Neuronal stem cell (in vitro differentiated cells): ENCODE measurements at regions not wholly inside any gene's neighbourhood (a gene's known extent, or its start where the extent isn't known, plus 50 kb on each side); places are given as distances from the start of the nearest gene placed in this dataset.

Experiments
- DNase-seq: peaks from one replicate; pipeline ENCODE4 v3.0.0-alpha.2; 2013; ENCODE audit warnings: low spot score
- H2AFZ ChIP-seq: one replicate; pipeline ENCODE4 v1.6.1; 2013; ENCODE audit warnings: mild to moderate bottlenecking, low read length, inconsistent platforms
- H2AK5ac ChIP-seq: 2 replicates; pipeline ENCODE4 v1.6.1; 2013; ENCODE audit warnings: low read depth, mild to moderate bottlenecking, inconsistent platforms, low read length, moderate library complexity, mixed read lengths
- H2BK120ac ChIP-seq: 2 replicates; pipeline ENCODE4 v1.6.1; 2013; ENCODE audit warnings: low read depth, mild to moderate bottlenecking, inconsistent platforms, low read length, moderate library complexity, mixed read lengths
- H2BK12ac ChIP-seq: one replicate; pipeline ENCODE4 v1.6.1; 2013; ENCODE audit warnings: low read length, inconsistent platforms
- H2BK15ac ChIP-seq: 2 replicates; pipeline ENCODE4 v1.6.1; 2013; ENCODE audit warnings: mild to moderate bottlenecking, low read length, inconsistent platforms, mixed read lengths
- H2BK5ac ChIP-seq: one replicate; pipeline ENCODE4 v1.6.1; 2013; ENCODE audit warnings: inconsistent platforms, mild to moderate bottlenecking, low read length, moderate library complexity
- H3K14ac ChIP-seq: one replicate; pipeline ENCODE4 v1.6.1; 2013; ENCODE audit warnings: low read length, inconsistent platforms
- H3K18ac ChIP-seq: 2 replicates; pipeline ENCODE4 v1.6.1; 2013; ENCODE audit warnings: low read length, inconsistent platforms
- H3K23ac ChIP-seq: 2 replicates; pipeline ENCODE4 v1.6.1; 2013; ENCODE audit warnings: low read depth, mild to moderate bottlenecking, mixed read lengths, low read length, inconsistent platforms; ENCODE audit not compliant: poor library complexity
- H3K27ac ChIP-seq: replicated peaks from 3 replicates; pipeline ENCODE4 v1.5.1; 2013; ENCODE audit warnings: low read length, inconsistent platforms
- H3K27me3 ChIP-seq, 3 experiments: 2 replicates each; pipeline ENCODE4 v1.6.1; 2013; ENCODE audit warnings: low read length in 3 of 3, mild to moderate bottlenecking in 2 of 3, inconsistent platforms in 1 of 3, low read depth in 1 of 3, mixed read lengths in 1 of 3, moderate library complexity in 1 of 3; ENCODE audit not compliant: control insufficient read depth in 3 of 3, insufficient read depth in 3 of 3
- H3K36me3 ChIP-seq, 2 donors: replicated peaks in 1 of 2; 2 replicates each; pipeline ENCODE4 v1.6.1; 2013; ENCODE audit warnings: low read length in 2 of 2; ENCODE audit not compliant: control insufficient read depth in 2 of 2, insufficient read depth in 2 of 2
- H3K4ac ChIP-seq: 2 replicates; pipeline ENCODE4 v1.6.1; 2013; ENCODE audit warnings: inconsistent platforms, mild to moderate bottlenecking, low read length, moderate library complexity
- H3K4me1 ChIP-seq, 2 donors: 1 replicate in 1 of 2; 2 replicates in 1 of 2; pipeline ENCODE4 v1.6.1; 2013; ENCODE audit warnings: low read length in 2 of 2, low read depth in 1 of 2; ENCODE audit not compliant: control insufficient read depth in 2 of 2, insufficient read depth in 1 of 2
- H3K4me2 ChIP-seq: one replicate; pipeline ENCODE4 v1.6.1; 2013; ENCODE audit warnings: mild to moderate bottlenecking, low read length, inconsistent platforms; ENCODE audit not compliant: insufficient read depth, poor library complexity, severe bottlenecking
- H3K4me3 ChIP-seq, 2 donors: 2 replicates each; pipeline ENCODE4 v1.5.1; 2013; ENCODE audit warnings: low read length in 2 of 2, mild to moderate bottlenecking in 2 of 2, inconsistent platforms in 1 of 2, moderate library complexity in 1 of 2
- H3K79me1 ChIP-seq: one replicate; pipeline ENCODE4 v1.6.1; 2013; ENCODE audit warnings: low read depth, mild to moderate bottlenecking, inconsistent platforms, low read length, moderate library complexity
- H3K9ac ChIP-seq: one replicate; pipeline ENCODE4 v1.6.1; 2013; ENCODE audit warnings: mild to moderate bottlenecking, low read depth, low read length, inconsistent platforms; ENCODE audit not compliant: poor library complexity
- H3K9me3 ChIP-seq, 2 donors: replicated peaks in 1 of 2; 2 replicates each; pipeline versions ENCODE3 to v1.6.1; 2013; ENCODE audit warnings: low read length in 2 of 2, mild to moderate bottlenecking in 2 of 2, inconsistent platforms in 1 of 2, low read depth in 1 of 2, mixed read lengths in 1 of 2, moderate library complexity in 1 of 2; ENCODE audit not compliant: control insufficient read depth in 2 of 2, insufficient read depth in 1 of 2
- H4K8ac ChIP-seq: one replicate; pipeline ENCODE4 v1.6.1; 2013; ENCODE audit warnings: low read depth, mild to moderate bottlenecking, inconsistent platforms, low read length, moderate library complexity
- H4K91ac ChIP-seq: one replicate; pipeline ENCODE4 v1.6.1; 2013; ENCODE audit warnings: low read length, low read depth, mild to moderate bottlenecking, inconsistent platforms; ENCODE audit not compliant: poor library complexity
- WGBS, 2 donors: extraction: QIAGEN DNeasy Blood & Tissue Kit; methylation state at CpG; one replicate each; pipeline ENCODE4 v1.1.7; 2013; ENCODE audit warnings: missing lambda C conversion rate in 2 of 2, mixed read lengths in 1 of 2; ENCODE audit not compliant: insufficient read length in 2 of 2, insufficient replicate concordance in 1 of 2; ENCODE audit errors: extremely low coverage in 2 of 2; 5-methylcytosine and 5-hydroxymethylcytosine counted together

GRCh38 chr1:222243902-222244301 is 304.0 kb downstream of the HHIPL2 start:
- H3K18ac ChIP-seq: no peak overlapping the region
- H3K4ac ChIP-seq: no peak overlapping the region
- no peak overlapping the region for H3K14ac ChIP-seq

GRCh38 chr1:222242492-222242891 is 305.4 kb downstream of the HHIPL2 start:
- Histone ChIP-seq H3K27me3 (no peaks in the 10 kb centered on the region), H2AFZ (no peak overlapping the region), H3K36me3 (no peaks in the 10 kb centered on the region), H2AK5ac (no peak overlapping the region), H4K8ac (no peak overlapping the region), H3K14ac (no peak overlapping the region), H2BK12ac (no peak overlapping the region), H3K4ac (no peak overlapping the region), H2BK120ac (no peak overlapping the region), H3K27ac (no peak overlapping the region), H3K23ac (no peak overlapping the region), H3K9ac (no peak overlapping the region), H3K9me3 (no peaks in the 10 kb centered on the region), H3K79me1 (no peaks in the 10 kb centered on the region), H3K4me2 (no peak overlapping the region), H2BK5ac (no peak overlapping the region), H4K91ac (no peak overlapping the region), H3K18ac (no peak overlapping the region), H3K4me3 (no peak overlapping the region), H3K4me1 (peaks cover 0 to 3% of the 10 kb centered on the region in 2 donors), H2BK15ac (no peak overlapping the region)
- WGBS, 2 donors: no CpG with 5 or more reads among the region's 1 CpG
- no peak for DNase-seq

More at GRCh38 chr1:222243902-222244301, 304.0 kb downstream of the HHIPL2 start:
- Histone ChIP-seq H3K27me3 (no peaks in the 10 kb centered on the region), H2BK15ac (no peak overlapping the region), H3K9me3 (no peaks in the 10 kb centered on the region), H2BK12ac (no peak overlapping the region), H3K23ac (no peak overlapping the region), H3K27ac (no peak overlapping the region), H3K4me2 (no peak overlapping the region), H3K4me3 (no peak overlapping the region), H3K9ac (no peak overlapping the region), H2AK5ac (no peak overlapping the region), H3K36me3 (no peaks in the 10 kb centered on the region), H3K4me1 (peaks cover 0 to 5% of the 10 kb centered on the region in 2 donors), H4K8ac (no peak overlapping the region), H3K79me1 (no peaks in the 10 kb centered on the region), H4K91ac (no peak overlapping the region), H2BK5ac (no peak overlapping the region), H2AFZ (no peak overlapping the region), H2BK120ac (no peak overlapping the region)
- no CpG with 5 or more reads among the region's 2 CpGs for WGBS, 2 donors
- DNase-seq: no peak

GRCh38 chr1:222241410-222241809 is 306.5 kb downstream of the HHIPL2 start:
- H4K8ac ChIP-seq: no peak overlapping the region
- H2BK120ac ChIP-seq: no peak overlapping the region
- H3K14ac ChIP-seq: no peak overlapping the region
- no peak overlapping the region for H3K4me2 ChIP-seq
- no peak overlapping the region for H2AK5ac ChIP-seq
- H2BK12ac ChIP-seq: no peak overlapping the region
- no peak overlapping the region for H3K4ac ChIP-seq
- no peak for DNase-seq
- no peak overlapping the region for H4K91ac ChIP-seq
- no CpG with 5 or more reads among the region's 5 CpGs for WGBS, 2 donors
- no peaks in the 10 kb centered on the region for H3K79me1 ChIP-seq
- H3K18ac ChIP-seq: no peak overlapping the region
- H3K9ac ChIP-seq: no peak overlapping the region
- H3K36me3 ChIP-seq: no peaks in the 10 kb centered on the region
- no peak overlapping the region for H3K4me3 ChIP-seq
- no peak overlapping the region for H2AFZ ChIP-seq
- H2BK5ac ChIP-seq: no peak overlapping the region
- no peaks in the 10 kb centered on the region for H3K27me3 ChIP-seq
- H3K23ac ChIP-seq: no peak overlapping the region
- no peak overlapping the region for H3K27ac ChIP-seq
- H3K4me1 ChIP-seq: no peaks in the 10 kb centered on the region
- H2BK15ac ChIP-seq: no peak overlapping the region
- H3K9me3 ChIP-seq: no peaks in the 10 kb centered on the region

- Histone ChIP-seq H4K91ac (no peak overlapping the region), H3K36me3 (no peaks in the 10 kb centered on the region), H2BK120ac (no peak overlapping the region), H3K79me1 (no peaks in the 10 kb centered on the region), H3K27ac (no peak overlapping the region), H2AFZ (no peak overlapping the region), H2AK5ac (no peak overlapping the region), H3K4me3 (no peak overlapping the region), H3K4me2 (no peak overlapping the region), H3K9me3 (no peaks in the 10 kb centered on the region), H2BK15ac (no peak overlapping the region), H3K9ac (no peak overlapping the region), H3K23ac (no peak overlapping the region), H4K8ac (no peak overlapping the region), H2BK5ac (no peak overlapping the region), H3K18ac (no peak overlapping the region), H2BK12ac (no peak overlapping the region), H3K27me3 (no peaks in the 10 kb centered on the region), H3K14ac (no peak overlapping the region), H3K4me1 (no peaks in the 10 kb centered on the region), H3K4ac (no peak overlapping the region)
- no peak for DNase-seq
- no CpG with 5 or more reads among the region's 7 CpGs for WGBS, 2 donors
Observed at GRCh38 chr1:222240536-222241181, 307.2 kb downstream of the HHIPL2 start.
